B cell (primary cell): ENCODE measurements at regions not wholly inside any gene's neighbourhood (a gene's known extent, or its start where the extent isn't known, plus 50 kb on each side); places are given as distances from the start of the nearest gene placed in this dataset.

Experiments
- ATAC-seq: fragments of 200-7000 bp; cut with Tn5 transposase; one replicate; pipeline ENCODE4 v1.10.0; 2021; ENCODE audit warnings: low read depth, mild to moderate bottlenecking, moderate number of reproducible peaks, moderate library complexity
- CTCF ChIA-PET: fragments of 350-600 bp; sonication (Branson Sonifier 250); formaldehyde crosslinking; loops from one replicate; lab custom pipeline; 2021; ENCODE audit warnings: antibody characterized with exemption, inconsistent platforms; lab: Charles Lee
- POLR2A ChIA-PET: fragments of 350-600 bp; sonication (Branson Sonifier 250); formaldehyde crosslinking; loops from one replicate; lab custom pipeline; 2021; ENCODE audit warnings: antibody characterized with exemption; lab: Charles Lee
- DNase-seq: peaks from one replicate; pipeline ENCODE4 v3.0.0; 2013
- H2AFZ ChIP-seq: 2 replicates; pipeline ENCODE4 v1.6.1; 2012; ENCODE audit warnings: mild to moderate bottlenecking, low read depth, low read length; ENCODE audit not compliant: insufficient read depth, poor library complexity, severe bottlenecking
- H3K27ac ChIP-seq, 2 donors: 1 replicate in 1 of 2; 2 replicates in 1 of 2; pipeline ENCODE4 v1.5.1; 2012 to 2013; ENCODE audit warnings: low read length in 2 of 2, mild to moderate bottlenecking in 2 of 2, moderate library complexity in 1 of 2
- H3K27me3 ChIP-seq, 4 experiments: fragments of 200-600 bp in 1 of 4; sonication (generic) in 1 of 4; replicated peaks in 1 of 4; 1 replicate in 2 of 4; 2 replicates in 2 of 4; pipeline versions ENCODE4 v1.6.1 to v1.7.0; 2013 to 2016; ENCODE audit warnings: low read length in 3 of 4, mild to moderate bottlenecking in 2 of 4, mixed read lengths in 1 of 4, moderate library complexity in 1 of 4; ENCODE audit not compliant: insufficient read depth in 4 of 4, control insufficient read depth in 3 of 4; ENCODE audit errors: control extremely low read depth in 1 of 4
- H3K36me3 ChIP-seq, 2 experiments: replicated peaks in 1 of 2; 1 replicate in 1 of 2; 2 replicates in 1 of 2; pipeline versions ENCODE4 v1.6.1 to v1.7.1; 2013; ENCODE audit warnings: low read length in 1 of 2; ENCODE audit not compliant: insufficient read depth in 2 of 2, control insufficient read depth in 1 of 2; ENCODE audit errors: control extremely low read depth in 1 of 2, extremely low read depth in 1 of 2
- H3K4me1 ChIP-seq, 2 donors: fragments of 200-600 bp in 1 of 2; sonication (generic) in 1 of 2; 1 replicate in 1 of 2; 2 replicates in 1 of 2; pipeline versions ENCODE4 v1.5.1 to v1.6.1; 2013 to 2017; ENCODE audit warnings: low read length in 2 of 2; ENCODE audit not compliant: control insufficient read depth in 2 of 2, insufficient read depth in 2 of 2
- H3K4me2 ChIP-seq: replicated peaks from 2 replicates; pipeline ENCODE3; 2012; ENCODE audit warnings: mild to moderate bottlenecking, low read depth, low read length; ENCODE audit not compliant: poor library complexity, severe bottlenecking
- H3K4me3 ChIP-seq, 5 experiments: fragments of 200-600 bp in 1 of 5; sonication (generic) in 1 of 5; 1 replicate in 3 of 5; 2 replicates in 2 of 5; pipeline versions ENCODE4 v1.5.1 to v1.7.0; 2011 to 2016; ENCODE audit warnings: low read length in 4 of 5, mild to moderate bottlenecking in 4 of 5, low read depth in 2 of 5, control low read depth in 1 of 5, moderate library complexity in 1 of 5; ENCODE audit not compliant: insufficient read depth in 1 of 5; ENCODE audit errors: control extremely low read depth in 1 of 5, extremely low read depth in 1 of 5
- H3K79me2 ChIP-seq: fragments of 200-600 bp; sonication (generic); one replicate; pipeline ENCODE4 v1.6.0; 2016; ENCODE audit warnings: low read length; ENCODE audit not compliant: control insufficient read depth, insufficient read depth
- H3K9ac ChIP-seq: fragments of 200-600 bp; sonication (generic); 2 replicates; pipeline ENCODE4 v1.6.1; 2017; ENCODE audit warnings: mild to moderate bottlenecking, low read length, moderate library complexity
- H3K9me3 ChIP-seq, 3 donors: one replicate each; pipeline versions ENCODE4 v1.6.1 to v1.7.1; 2013; ENCODE audit warnings: low read length in 2 of 3; ENCODE audit not compliant: control insufficient read depth in 2 of 3, insufficient read depth in 1 of 3; ENCODE audit errors: control extremely low read depth in 1 of 3
- H4K20me1 ChIP-seq: 2 replicates; pipeline ENCODE4 v1.6.0; 2012; ENCODE audit warnings: mild to moderate bottlenecking, low read length; ENCODE audit not compliant: insufficient read depth, control insufficient read depth, poor library complexity, severe bottlenecking
- H3K27ac Mint-ChIP-seq: one replicate; pipeline ENCODE4 v1.8.0; 2021; ENCODE audit warnings: mixed read lengths
- H3K27me3 Mint-ChIP-seq: one replicate; pipeline ENCODE4 v1.8.0; 2021; ENCODE audit warnings: mixed read lengths
- H3K4me1 Mint-ChIP-seq: one replicate; pipeline ENCODE4 v1.8.0; 2021; ENCODE audit warnings: mixed read lengths
- H3K4me3 Mint-ChIP-seq: one replicate; pipeline ENCODE4 v1.8.0; 2021; ENCODE audit warnings: mixed read lengths
- H3K9me3 Mint-ChIP-seq: one replicate; pipeline ENCODE4 v1.8.0; 2022; ENCODE audit warnings: mixed read lengths; ENCODE audit not compliant: insufficient read depth
- EZH2 ChIP-seq: IDR thresholded peaks from 2 replicates; pipeline ENCODE4 v1.6.1; 2012; ENCODE audit warnings: borderline replicate concordance, low read depth, mild to moderate bottlenecking, moderate library complexity, low read length; ENCODE audit not compliant: insufficient read depth, poor library complexity, severe bottlenecking
- WGBS: methylation state at CpG from one replicate; pipeline ENCODE4 v1.1.5; 2013; ENCODE audit warnings: missing lambda C conversion rate; ENCODE audit not compliant: insufficient coverage; 5-methylcytosine and 5-hydroxymethylcytosine counted together
- intact Hi-C: fragments of 100-400 bp; cut with micrococcal nuclease; formaldehyde crosslinking; loops from one replicate; pipeline ENCODE4 v1.10.0; 2022
- TF ChIP-seq, protein P1 (sequence below): fragments of 200-600 bp; IDR thresholded peaks from one replicate; pipeline ENCODE4 v1.8.0; 2022; ENCODE audit warnings: antibody characterized with exemption, mild to moderate bottlenecking

- Histone ChIP-seq H4K20me1 (no peaks in the 10 kb centered on the region), H3K79me2 (no peaks in the 10 kb centered on the region), H3K27me3 (no peaks in the 10 kb centered on the region), H2AFZ (no peak overlapping the region), H3K4me3 (no peak overlapping the region), H3K4me1 (no peaks in the 10 kb centered on the region), H3K9me3 (no peaks in the 10 kb centered on the region), H3K27ac (no peak overlapping the region), H3K4me2 (no peak overlapping the region), H3K36me3 (no peaks in the 10 kb centered on the region), H3K9ac (no peak overlapping the region)
- Mint-ChIP-seq H3K27me3 (no peaks in the 10 kb centered on the region), H3K4me3 (no peak overlapping the region), H3K4me1 (no peaks in the 10 kb centered on the region), H3K9me3 (no peaks in the 10 kb centered on the region), H3K27ac (no peak overlapping the region)
- DNase-seq (no peak), ATAC-seq (no peak)
- intact Hi-C loops, result no loop called here
- 83% methylated on average over 3 of the region's 9 CpGs for WGBS
- TF ChIP-seq EZH2, result no peak
- TF ChIP-seq, protein P1, sequence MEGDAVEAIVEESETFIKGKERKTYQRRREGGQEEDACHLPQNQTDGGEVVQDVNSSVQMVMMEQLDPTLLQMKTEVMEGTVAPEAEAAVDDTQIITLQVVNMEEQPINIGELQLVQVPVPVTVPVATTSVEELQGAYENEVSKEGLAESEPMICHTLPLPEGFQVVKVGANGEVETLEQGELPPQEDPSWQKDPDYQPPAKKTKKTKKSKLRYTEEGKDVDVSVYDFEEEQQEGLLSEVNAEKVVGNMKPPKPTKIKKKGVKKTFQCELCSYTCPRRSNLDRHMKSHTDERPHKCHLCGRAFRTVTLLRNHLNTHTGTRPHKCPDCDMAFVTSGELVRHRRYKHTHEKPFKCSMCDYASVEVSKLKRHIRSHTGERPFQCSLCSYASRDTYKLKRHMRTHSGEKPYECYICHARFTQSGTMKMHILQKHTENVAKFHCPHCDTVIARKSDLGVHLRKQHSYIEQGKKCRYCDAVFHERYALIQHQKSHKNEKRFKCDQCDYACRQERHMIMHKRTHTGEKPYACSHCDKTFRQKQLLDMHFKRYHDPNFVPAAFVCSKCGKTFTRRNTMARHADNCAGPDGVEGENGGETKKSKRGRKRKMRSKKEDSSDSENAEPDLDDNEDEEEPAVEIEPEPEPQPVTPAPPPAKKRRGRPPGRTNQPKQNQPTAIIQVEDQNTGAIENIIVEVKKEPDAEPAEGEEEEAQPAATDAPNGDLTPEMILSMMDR, result no peak
- ChIA-PET POLR2A (no interaction called here), CTCF (no interaction called here)
These were observed 201.6 kb upstream of the PTBP2 start for GRCh38 chr1:96519851-96520578.

DNA sequence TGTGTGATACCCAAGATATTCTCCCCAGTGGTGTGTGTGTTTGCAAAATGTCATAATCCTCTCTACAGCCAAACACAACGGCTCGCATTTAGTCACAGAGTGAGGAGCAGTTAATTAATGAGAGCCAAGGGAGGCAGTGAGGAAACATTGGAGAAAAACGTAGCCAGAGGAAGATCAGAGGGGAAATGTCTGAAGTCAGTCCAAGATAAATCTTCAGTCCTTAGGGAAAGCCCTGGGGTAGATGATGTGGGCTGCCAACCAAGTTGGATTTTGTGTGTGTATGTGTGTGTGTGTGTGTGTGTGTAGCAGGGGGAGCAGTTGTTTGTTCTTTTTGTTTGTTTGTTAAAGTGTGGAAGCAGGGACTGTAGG is 201.0 kb upstream of the PTBP2 start:
- H3K4me1 ChIP-seq, result no peaks in the 10 kb centered on the region
- H3K27me3 ChIP-seq, result no peaks in the 10 kb centered on the region
- no peak overlapping the region for H3K9ac ChIP-seq
- H3K4me2 ChIP-seq, result no peak overlapping the region
- no peaks in the 10 kb centered on the region for H3K4me1 Mint-ChIP-seq
- intact Hi-C loops, result no loop called here
- WGBS, result 20% methylated on average over 1 of the region's 3 CpGs
- POLR2A ChIA-PET, result no interaction called here
- H4K20me1 ChIP-seq, result no peaks in the 10 kb centered on the region
- no peaks in the 10 kb centered on the region for H3K9me3 ChIP-seq
- ATAC-seq (no peak), DNase-seq (no peak)
- H3K9me3 Mint-ChIP-seq, result no peaks in the 10 kb centered on the region
- H3K36me3 ChIP-seq, result no peaks in the 10 kb centered on the region
- H3K4me3 Mint-ChIP-seq, result no peak overlapping the region
- CTCF ChIA-PET, result no interaction called here
- H3K27me3 Mint-ChIP-seq, result no peaks in the 10 kb centered on the region
- H2AFZ ChIP-seq, result no peak overlapping the region
- H3K27ac Mint-ChIP-seq, result no peak overlapping the region
- no peak overlapping the region for H3K4me3 ChIP-seq
- H3K79me2 ChIP-seq, result no peaks in the 10 kb centered on the region
- no peak overlapping the region for H3K27ac ChIP-seq
- TF ChIP-seq EZH2, result no peak
- TF ChIP-seq, protein P1, result no peak
